ENCODE measurements at regions not wholly inside any gene's neighbourhood (a gene's known extent, or its start where the extent isn't known, plus 50 kb on each side); places are given as distances from the start of the nearest gene placed in this dataset.

DNA sequence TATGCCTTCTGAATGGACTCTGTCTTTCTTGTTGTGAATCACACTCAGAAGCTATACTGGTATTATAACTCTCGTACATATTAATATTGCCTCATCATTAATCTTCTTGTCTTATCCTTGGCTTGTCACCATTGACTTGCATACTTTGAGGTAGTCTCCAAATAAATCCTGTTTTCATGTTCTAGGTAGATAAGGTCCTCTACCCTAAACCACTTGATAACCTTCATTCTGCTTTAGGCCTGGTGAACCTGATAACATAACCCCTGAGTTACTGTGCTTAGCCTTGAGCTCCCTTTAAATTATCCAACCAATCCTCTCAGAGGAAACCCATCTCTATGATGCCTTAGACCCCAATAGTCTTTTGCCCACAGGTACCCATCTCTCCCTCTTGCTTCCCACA lies 1162.3 kb downstream of the SLITRK1 start:
- Histone ChIP-seq H3K4me3 (no peak overlapping the region), H3K27me3 (replicated peaks; ENCODE audit: insufficient read depth) (no peaks in the 10 kb centered on the region), H3K27ac (no peak overlapping the region), H3K9me3 (no peaks in the 10 kb centered on the region), H3K4me1 (replicated peaks) (no peaks in the 10 kb centered on the region), H3K36me3 (no peaks in the 10 kb centered on the region)
- 100% methylated on average over 1 of the region's 1 CpG for WGBS
- TF ChIP-seq, protein P1, sequence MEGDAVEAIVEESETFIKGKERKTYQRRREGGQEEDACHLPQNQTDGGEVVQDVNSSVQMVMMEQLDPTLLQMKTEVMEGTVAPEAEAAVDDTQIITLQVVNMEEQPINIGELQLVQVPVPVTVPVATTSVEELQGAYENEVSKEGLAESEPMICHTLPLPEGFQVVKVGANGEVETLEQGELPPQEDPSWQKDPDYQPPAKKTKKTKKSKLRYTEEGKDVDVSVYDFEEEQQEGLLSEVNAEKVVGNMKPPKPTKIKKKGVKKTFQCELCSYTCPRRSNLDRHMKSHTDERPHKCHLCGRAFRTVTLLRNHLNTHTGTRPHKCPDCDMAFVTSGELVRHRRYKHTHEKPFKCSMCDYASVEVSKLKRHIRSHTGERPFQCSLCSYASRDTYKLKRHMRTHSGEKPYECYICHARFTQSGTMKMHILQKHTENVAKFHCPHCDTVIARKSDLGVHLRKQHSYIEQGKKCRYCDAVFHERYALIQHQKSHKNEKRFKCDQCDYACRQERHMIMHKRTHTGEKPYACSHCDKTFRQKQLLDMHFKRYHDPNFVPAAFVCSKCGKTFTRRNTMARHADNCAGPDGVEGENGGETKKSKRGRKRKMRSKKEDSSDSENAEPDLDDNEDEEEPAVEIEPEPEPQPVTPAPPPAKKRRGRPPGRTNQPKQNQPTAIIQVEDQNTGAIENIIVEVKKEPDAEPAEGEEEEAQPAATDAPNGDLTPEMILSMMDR (IDR thresholded peaks at IDR 0.05), result no peak
- no peak for TF ChIP-seq POLR2AphosphoS5 (IDR thresholded peaks at IDR 0.05)
- TF ChIP-seq POLR2A (IDR thresholded peaks at IDR 0.05), result no peak
- intact Hi-C loops (cut with DNase I), result no loop called here
- DNase-seq (ENCODE audit: low spot score), result no peak

DNA sequence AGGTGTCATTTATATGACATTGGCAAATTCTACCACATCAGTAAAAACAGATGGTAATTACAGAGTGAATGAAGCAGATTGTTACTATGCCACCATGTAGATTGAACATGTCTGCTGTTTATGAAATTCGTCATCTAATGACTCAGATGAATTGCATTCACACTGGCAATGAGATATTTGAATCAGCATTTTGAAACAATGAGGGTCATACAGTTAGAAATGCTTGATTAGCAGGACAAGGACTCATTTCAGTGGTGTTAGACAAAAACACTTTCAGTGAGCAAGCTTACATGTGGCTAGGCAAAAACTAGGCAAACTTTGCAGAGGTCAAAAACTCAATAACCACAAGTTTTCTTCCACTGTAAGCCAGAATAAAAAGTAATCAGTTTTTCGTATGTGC lies 1165.0 kb downstream of the SLITRK1 start:
- DNase-seq (ENCODE audit: low spot score), result no peak
- Histone ChIP-seq H3K4me3 (no peak overlapping the region), H3K36me3 (no peaks in the 10 kb centered on the region), H3K27me3 (replicated peaks; ENCODE audit: insufficient read depth) (no peaks in the 10 kb centered on the region), H3K27ac (no peak overlapping the region), H3K9me3 (no peaks in the 10 kb centered on the region), H3K4me1 (replicated peaks) (no peaks in the 10 kb centered on the region)
- 91% methylated on average over 2 of the region's 2 CpGs for whole genome bisulfite sequencing
- intact Hi-C loops (cut with DNase I), result no loop called here
- TF ChIP-seq POLR2AphosphoS5 (IDR thresholded peaks at IDR 0.05) (no peak), POLR2A (IDR thresholded peaks at IDR 0.05) (no peak)
- TF ChIP-seq, protein P1 (IDR thresholded peaks at IDR 0.05), result no peak

DNA sequence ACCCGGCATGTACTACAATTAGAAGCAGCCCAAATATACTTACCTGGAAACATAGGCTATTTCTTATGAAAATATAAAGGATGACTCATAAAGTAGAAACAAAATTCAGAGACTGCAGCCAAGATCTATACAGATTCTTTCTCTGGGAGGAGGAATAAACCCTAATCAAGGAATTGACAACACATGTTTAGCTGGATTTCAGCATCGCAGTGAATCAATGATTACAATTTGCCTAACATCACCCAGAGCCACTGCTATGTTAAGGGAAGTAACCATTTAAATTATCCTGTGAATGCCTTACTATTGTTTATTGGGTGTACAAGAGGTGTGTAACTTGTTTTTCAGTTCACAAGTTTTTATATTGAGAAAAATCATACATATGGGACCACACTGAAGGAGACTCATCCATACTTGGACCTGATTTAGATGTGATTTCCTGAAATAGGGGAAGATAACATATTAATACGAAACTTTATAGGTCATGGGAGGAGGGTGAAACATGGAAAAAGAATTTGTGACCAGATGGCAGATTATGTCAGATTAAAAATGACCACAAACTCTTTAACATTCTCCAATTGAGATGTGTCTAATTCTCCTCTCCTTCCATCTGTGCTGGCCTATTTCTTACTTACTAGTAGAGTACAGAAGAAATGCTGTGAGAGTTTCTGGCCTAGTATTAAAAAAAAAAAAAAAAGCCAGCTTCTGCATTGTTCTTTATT lies 1168.4 kb downstream of the SLITRK1 start:
- Histone ChIP-seq H3K27ac (no peak overlapping the region), H3K4me3 (no peak overlapping the region), H3K36me3 (no peaks in the 10 kb centered on the region), H3K4me1 (replicated peaks) (no peaks in the 10 kb centered on the region), H3K27me3 (replicated peaks; ENCODE audit: insufficient read depth) (no peaks in the 10 kb centered on the region), H3K9me3 (no peaks in the 10 kb centered on the region)
- intact Hi-C loops (cut with DNase I), result no loop called here
- WGBS, result 86% methylated on average over 3 of the region's 3 CpGs
- no peak for DNase-seq (ENCODE audit: low spot score)
- TF ChIP-seq POLR2A (IDR thresholded peaks at IDR 0.05) (no peak), POLR2AphosphoS5 (IDR thresholded peaks at IDR 0.05) (no peak)
- TF ChIP-seq, protein P1 (IDR thresholded peaks at IDR 0.05), result no peak

DNA sequence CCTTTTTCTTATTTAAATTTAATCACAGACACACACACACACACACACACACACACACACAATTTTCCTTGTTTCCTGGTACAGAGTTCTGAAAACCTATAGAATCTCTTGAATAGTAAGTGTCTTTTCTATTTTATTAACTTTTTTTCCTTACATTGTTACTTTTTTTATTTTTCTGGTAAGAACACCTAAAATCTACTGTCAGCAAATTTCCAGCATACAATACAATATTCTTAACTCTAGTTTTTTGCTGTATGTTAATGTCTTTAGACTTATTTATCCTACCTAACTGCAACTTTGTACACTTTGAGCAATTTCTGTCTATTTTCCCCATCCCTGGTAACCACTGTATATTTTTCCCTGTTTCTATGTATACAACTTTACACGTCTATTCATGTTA lies 1179.8 kb downstream of the SLITRK1 start:
- Histone ChIP-seq H3K4me3 (no peak overlapping the region), H3K9me3 (no peaks in the 10 kb centered on the region), H3K27me3 (replicated peaks; ENCODE audit: insufficient read depth) (no peaks in the 10 kb centered on the region), H3K4me1 (replicated peaks) (no peaks in the 10 kb centered on the region), H3K36me3 (no peaks in the 10 kb centered on the region), H3K27ac (no peak overlapping the region)
- TF ChIP-seq POLR2AphosphoS5 (IDR thresholded peaks at IDR 0.05) (no peak), POLR2A (IDR thresholded peaks at IDR 0.05) (no peak)
- TF ChIP-seq, protein P1 (IDR thresholded peaks at IDR 0.05), result no peak
- no peak for DNase-seq (ENCODE audit: low spot score)
- 81% methylated on average over 1 of the region's 1 CpG for WGBS
- intact Hi-C loops (cut with DNase I), result no loop called here

DNA sequence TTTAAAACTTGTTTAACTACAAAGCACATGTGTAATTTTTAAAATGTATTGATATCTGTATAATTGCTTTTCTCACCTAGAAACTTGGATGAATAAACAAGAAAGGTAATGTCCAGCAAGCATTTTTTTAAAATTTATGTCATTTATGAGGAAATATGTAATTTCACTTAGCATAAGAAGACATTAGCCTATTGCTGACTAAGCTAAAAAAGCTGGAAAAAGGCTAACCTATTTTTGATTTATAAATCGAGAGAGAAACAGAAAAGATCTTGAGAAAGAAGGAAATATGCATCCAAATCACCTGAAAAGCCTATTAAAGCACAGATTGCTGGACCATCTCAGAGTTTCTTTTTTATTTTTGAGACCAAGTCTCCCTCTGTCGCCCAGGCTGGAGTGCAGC lies 1181.3 kb downstream of the SLITRK1 start:
- no peaks in the 10 kb centered on the region for H3K36me3 ChIP-seq
- H3K27ac ChIP-seq, result no peak overlapping the region
- TF ChIP-seq, protein P1 (IDR thresholded peaks at IDR 0.05), result no peak
- TF ChIP-seq POLR2A (IDR thresholded peaks at IDR 0.05) (no peak), POLR2AphosphoS5 (IDR thresholded peaks at IDR 0.05) (no peak)
- WGBS, result 92% methylated on average over 2 of the region's 2 CpGs
- H3K4me3 ChIP-seq, result no peak overlapping the region
- no peaks in the 10 kb centered on the region for H3K27me3 ChIP-seq (replicated peaks; ENCODE audit: insufficient read depth)
- intact Hi-C loops (cut with DNase I), result no loop called here
- H3K4me1 ChIP-seq (replicated peaks), result no peaks in the 10 kb centered on the region
- H3K9me3 ChIP-seq, result no peaks in the 10 kb centered on the region
- no peak for DNase-seq (ENCODE audit: low spot score)
